GM19438 (cell line): ENCODE measurements at regions not wholly inside any gene's neighbourhood (a gene's known extent, or its start where the extent isn't known, plus 50 kb on each side); places are given as distances from the start of the nearest gene placed in this dataset.
"Not testable (repeated sequence)": the region's sequence is repeated elsewhere in the genome, so short reads cannot be mapped to it uniquely, and the experiment has no call there.

Source experiments
- ATAC-seq: cut with Tn5 transposase; IDR thresholded peaks from one replicate; pipeline ENCODE4 v1.9.1; 2021; ENCODE audit warnings: low read depth; ENCODE audit not compliant: unreplicated experiment

DNA sequence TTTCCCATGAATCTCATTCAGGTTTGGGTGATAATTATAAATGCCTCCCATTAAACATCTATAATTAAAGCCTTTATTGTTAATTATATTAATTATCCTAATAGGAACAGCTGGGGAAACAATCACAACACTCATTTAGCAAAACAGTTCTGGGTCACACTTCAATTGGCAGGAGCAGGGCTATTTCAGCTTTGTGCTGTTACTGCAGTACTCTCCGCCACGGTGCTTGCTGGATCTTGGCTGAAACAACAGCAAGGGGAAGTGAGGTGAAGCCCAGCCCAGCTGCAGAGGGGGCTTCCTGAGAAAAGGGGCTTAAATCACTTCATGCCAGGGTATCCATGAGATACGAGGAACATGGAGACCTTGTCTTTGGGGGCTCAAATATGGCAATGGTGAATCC, 79.5 kb upstream of the SOX11 start:
- ATAC-seq = no peak

- no peak for ATAC-seq
These were observed 76.2 kb upstream of the SOX11 start for GRCh38 chr2:5616019-5616418.

GRCh38 chr2:5617358-5617757, 74.8 kb upstream of the SOX11 start:
- no peak for ATAC-seq

- no peak for ATAC-seq
These were observed 74.4 kb upstream of the SOX11 start for GRCh38 chr2:5617796-5618195.

- ATAC-seq = no peak
These were observed 73.9 kb upstream of the SOX11 start for GRCh38 chr2:5618271-5618670.

DNA sequence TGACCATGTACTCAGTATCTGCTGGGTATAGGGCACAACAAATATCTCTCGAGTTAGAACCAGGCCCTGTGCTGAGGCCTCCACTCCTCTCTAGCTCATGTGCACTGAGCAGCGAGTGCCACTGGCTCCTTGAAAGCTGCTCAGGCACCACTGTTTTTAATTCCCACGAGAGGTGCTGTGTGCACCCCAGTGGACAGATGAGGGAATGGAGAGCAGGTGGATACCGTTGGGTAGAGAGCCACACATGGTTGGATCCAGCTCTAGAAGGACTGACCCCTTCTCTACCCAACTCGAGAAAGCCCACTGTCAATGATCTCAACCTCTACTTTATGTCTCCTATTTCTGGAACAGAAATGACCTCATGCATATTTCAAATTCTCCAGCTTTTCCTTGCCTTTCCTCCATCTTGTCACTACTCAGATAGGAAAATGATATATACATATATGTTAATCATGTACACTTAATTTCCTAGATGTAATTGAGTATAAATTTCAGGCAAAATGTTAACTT, 66.6 kb upstream of the SOX11 start:
- not testable (repeated sequence) for ATAC-seq

DNA sequence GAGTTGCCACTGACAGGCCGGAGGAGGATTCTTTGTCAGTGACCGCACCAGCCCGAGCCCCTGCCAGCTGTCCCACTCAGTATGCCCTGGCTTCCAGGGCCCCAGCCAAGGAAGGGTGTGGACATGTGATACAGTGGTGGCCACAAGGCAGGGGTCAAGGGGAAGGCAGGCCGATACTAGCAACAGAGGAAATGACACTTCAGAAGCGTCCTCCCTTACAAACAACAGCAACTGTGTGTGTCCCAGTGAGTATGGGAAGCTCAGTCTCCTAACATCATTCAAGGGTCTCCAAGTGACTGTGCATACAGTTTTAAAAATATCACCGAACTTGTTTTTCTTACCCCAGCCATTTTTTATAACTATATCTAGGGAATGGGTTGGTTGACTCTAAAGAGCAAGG, 63.7 kb upstream of the SOX11 start:
- ATAC-seq = not testable (repeated sequence)

DNA sequence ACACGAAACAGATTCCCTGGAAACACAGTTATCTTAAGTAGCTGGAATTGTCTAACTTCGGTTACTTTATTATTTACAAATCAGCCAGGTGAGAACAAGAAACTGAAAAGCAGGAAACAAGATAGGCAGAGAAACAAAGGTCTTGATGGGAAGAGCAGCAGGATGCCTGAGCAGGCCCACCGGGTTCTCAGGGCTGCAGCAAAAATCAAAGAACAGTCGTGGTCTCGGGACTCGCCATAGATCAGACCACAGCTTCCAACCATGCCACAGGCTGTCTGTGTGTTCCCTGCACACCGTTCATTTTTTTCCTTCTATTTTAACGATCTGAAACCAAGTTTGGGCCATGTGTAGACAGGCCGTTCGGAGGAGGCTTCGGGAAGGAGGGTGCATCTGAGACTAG, 62.7 kb upstream of the SOX11 start:
- not testable (repeated sequence) for ATAC-seq

- not testable (repeated sequence) for ATAC-seq
These were observed 55.1 kb upstream of the SOX11 start for GRCh38 chr2:5637051-5637450.
